Activated CD8-positive, alpha-beta T cell treated with anti-CD3 and anti-CD28 coated beads for 36 hours (primary cell): ENCODE measurements at regions not wholly inside any gene's neighbourhood (a gene's known extent, or its start where the extent isn't known, plus 50 kb on each side); places are given as distances from the start of the nearest gene placed in this dataset.

Experiments used
- ATAC-seq: fragments of 200-7000 bp; cut with Tn5 transposase; one replicate; pipeline ENCODE4 v1.10.0; 2021; ENCODE audit warnings: mild to moderate bottlenecking, moderate library complexity
- CTCF ChIA-PET: fragments of 350-600 bp; sonication (Branson Sonifier 250); formaldehyde crosslinking; loops from one replicate; lab custom pipeline; 2021; ENCODE audit warnings: antibody characterized with exemption; lab: Charles Lee
- POLR2A ChIA-PET: fragments of 350-600 bp; sonication (Branson Sonifier 250); formaldehyde crosslinking; loops from one replicate; lab custom pipeline; 2021; ENCODE audit warnings: antibody characterized with exemption; lab: Charles Lee
- DNase-seq: peaks from one replicate; pipeline ENCODE4 v3.0.0-alpha.2; 2020
- H3K27ac Mint-ChIP-seq: one replicate; pipeline ENCODE4 v1.8.0; 2021; ENCODE audit warnings: mild to moderate bottlenecking, mixed read lengths
- H3K27me3 Mint-ChIP-seq: one replicate; pipeline ENCODE4 v1.8.0; 2021; ENCODE audit warnings: mixed read lengths
- H3K36me3 Mint-ChIP-seq: one replicate; pipeline ENCODE4 v1.8.0; 2021; ENCODE audit warnings: low read depth, mixed read lengths
- H3K4me1 Mint-ChIP-seq: one replicate; pipeline ENCODE4 v1.8.0; 2021; ENCODE audit warnings: low read depth, mixed read lengths
- H3K4me3 Mint-ChIP-seq: one replicate; pipeline ENCODE4 v1.8.0; 2021; ENCODE audit warnings: mild to moderate bottlenecking, moderate library complexity, mixed read lengths
- H3K9me3 Mint-ChIP-seq: one replicate; pipeline ENCODE4 v1.8.0; 2021; ENCODE audit warnings: mixed read lengths
- intact Hi-C: fragments of 100-400 bp; cut with micrococcal nuclease; formaldehyde crosslinking; loops from one replicate; pipeline ENCODE4 v1.10.0; 2022
- TF ChIP-seq, protein P1 (sequence below): fragments of 200-600 bp; IDR thresholded peaks from one replicate; pipeline ENCODE4 v1.8.0; 2022; ENCODE audit warnings: antibody characterized with exemption, mild to moderate bottlenecking

DNA sequence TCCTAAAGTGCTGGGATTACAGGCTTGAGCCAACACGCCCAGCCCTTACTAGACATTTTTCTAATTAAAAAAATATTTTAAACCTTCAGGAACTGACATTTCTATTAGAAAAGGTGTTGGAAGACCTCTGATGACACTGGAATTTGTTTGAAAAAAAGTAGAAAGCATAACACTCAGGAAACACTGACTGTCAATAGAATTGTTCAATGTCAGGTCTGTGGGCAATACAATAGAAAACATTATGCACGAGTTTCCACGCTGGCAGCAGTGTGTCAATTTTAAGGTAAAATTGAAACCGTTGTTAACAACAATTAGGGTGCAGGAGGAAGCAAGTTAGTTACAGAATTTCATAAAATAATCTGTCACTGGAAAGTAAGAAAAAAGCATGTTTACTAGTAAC, 140.7 kb upstream of the KLHL4 start:
- no peaks in the 10 kb centered on the region for H3K4me1 Mint-ChIP-seq
- TF ChIP-seq, protein P1, sequence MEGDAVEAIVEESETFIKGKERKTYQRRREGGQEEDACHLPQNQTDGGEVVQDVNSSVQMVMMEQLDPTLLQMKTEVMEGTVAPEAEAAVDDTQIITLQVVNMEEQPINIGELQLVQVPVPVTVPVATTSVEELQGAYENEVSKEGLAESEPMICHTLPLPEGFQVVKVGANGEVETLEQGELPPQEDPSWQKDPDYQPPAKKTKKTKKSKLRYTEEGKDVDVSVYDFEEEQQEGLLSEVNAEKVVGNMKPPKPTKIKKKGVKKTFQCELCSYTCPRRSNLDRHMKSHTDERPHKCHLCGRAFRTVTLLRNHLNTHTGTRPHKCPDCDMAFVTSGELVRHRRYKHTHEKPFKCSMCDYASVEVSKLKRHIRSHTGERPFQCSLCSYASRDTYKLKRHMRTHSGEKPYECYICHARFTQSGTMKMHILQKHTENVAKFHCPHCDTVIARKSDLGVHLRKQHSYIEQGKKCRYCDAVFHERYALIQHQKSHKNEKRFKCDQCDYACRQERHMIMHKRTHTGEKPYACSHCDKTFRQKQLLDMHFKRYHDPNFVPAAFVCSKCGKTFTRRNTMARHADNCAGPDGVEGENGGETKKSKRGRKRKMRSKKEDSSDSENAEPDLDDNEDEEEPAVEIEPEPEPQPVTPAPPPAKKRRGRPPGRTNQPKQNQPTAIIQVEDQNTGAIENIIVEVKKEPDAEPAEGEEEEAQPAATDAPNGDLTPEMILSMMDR = no peak
- ChIA-PET CTCF (no interaction called here), POLR2A (no interaction called here)
- intact Hi-C loops = no loop called here
- H3K4me3 Mint-ChIP-seq = no peak overlapping the region
- DNase-seq (no peak), ATAC-seq (no peak)
- no peaks in the 10 kb centered on the region for H3K9me3 Mint-ChIP-seq
- H3K27me3 Mint-ChIP-seq = no peaks in the 10 kb centered on the region
- H3K36me3 Mint-ChIP-seq = no peaks in the 10 kb centered on the region
- no peak overlapping the region for H3K27ac Mint-ChIP-seq

DNA sequence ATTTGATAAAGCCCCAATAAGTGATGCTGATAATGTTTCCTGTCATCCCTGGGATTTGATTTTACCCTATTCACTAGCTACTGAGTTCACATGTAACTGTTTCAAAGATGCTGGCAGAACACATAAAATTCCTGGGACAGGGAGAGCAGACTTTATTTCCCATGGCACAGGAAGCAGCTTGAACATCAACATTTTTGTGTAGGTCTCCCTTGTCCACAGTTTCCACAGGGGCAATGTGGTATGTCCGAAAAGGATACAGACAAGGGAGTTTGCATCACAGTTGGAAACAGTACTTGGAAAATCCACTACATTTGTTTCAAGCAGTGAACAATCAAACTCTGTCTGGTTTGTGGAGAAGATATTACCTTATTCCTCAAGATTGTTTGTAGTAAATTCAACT, 129.2 kb upstream of the KLHL4 start:
- Mint-ChIP-seq H3K9me3 (no peaks in the 10 kb centered on the region), H3K36me3 (no peaks in the 10 kb centered on the region), H3K27ac (no peak overlapping the region), H3K27me3 (no peaks in the 10 kb centered on the region), H3K4me1 (no peaks in the 10 kb centered on the region), H3K4me3 (no peak overlapping the region)
- DNase-seq (no peak), ATAC-seq (no peak)
- intact Hi-C loops = no loop called here
- ChIA-PET POLR2A (no interaction called here), CTCF (no interaction called here)
- TF ChIP-seq, protein P1 = no peak

DNA sequence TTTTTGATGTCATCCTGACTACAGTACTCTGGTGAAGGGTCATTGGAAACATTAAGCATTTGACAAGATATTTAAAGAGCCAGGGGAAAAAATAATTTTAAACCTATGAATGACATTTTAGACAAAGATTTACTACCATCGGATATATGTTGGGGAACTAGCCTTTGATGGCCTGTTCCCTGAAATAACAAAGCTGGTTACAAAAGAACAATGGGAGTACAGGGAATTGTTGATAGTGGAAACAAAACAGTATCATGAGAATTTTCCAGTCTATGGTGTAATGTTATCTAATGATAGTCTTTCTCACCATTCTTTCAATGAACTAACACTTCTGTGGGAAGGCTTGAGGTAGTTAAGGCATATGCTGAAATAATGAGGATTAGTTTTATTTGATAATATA, 125.9 kb upstream of the KLHL4 start:
- H3K27ac Mint-ChIP-seq = no peak overlapping the region
- TF ChIP-seq, protein P1 = no peak
- ChIA-PET CTCF (no interaction called here), POLR2A (no interaction called here)
- intact Hi-C loops = no loop called here
- no peaks in the 10 kb centered on the region for H3K27me3 Mint-ChIP-seq
- H3K9me3 Mint-ChIP-seq = peaks cover 3% of the 10 kb centered on the region
- H3K4me1 Mint-ChIP-seq = no peaks in the 10 kb centered on the region
- no peaks in the 10 kb centered on the region for H3K36me3 Mint-ChIP-seq
- DNase-seq = no peak
- no peak for ATAC-seq
- no peak overlapping the region for H3K4me3 Mint-ChIP-seq

DNA sequence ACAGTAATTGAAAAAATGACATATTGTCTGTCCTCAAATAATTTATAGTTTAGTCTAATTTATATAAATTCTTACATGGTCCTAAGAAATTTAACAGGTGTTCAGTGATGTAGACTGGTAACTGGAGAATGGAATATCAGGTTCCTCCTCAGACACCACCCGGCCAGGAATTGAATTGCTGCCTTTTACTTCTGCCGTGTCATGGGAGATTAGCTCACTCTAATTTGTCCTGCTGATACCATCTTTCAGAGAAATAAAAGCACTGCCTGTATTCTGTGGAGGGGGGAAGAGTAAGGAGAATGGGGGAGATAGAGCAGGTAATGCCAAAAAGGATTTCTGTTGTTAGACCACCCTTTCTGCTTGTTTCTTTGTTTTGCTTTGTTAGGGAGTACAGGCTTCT, 125.2 kb upstream of the KLHL4 start:
- ATAC-seq = no peak
- Mint-ChIP-seq H3K27ac (no peak overlapping the region), H3K27me3 (no peaks in the 10 kb centered on the region), H3K9me3 (peaks cover 3% of the 10 kb centered on the region), H3K4me3 (no peak overlapping the region), H3K4me1 (no peaks in the 10 kb centered on the region), H3K36me3 (no peaks in the 10 kb centered on the region)
- ChIA-PET CTCF (no interaction called here), POLR2A (no interaction called here)
- intact Hi-C loops = no loop called here
- no peak for DNase-seq
- TF ChIP-seq, protein P1 = no peak

DNA sequence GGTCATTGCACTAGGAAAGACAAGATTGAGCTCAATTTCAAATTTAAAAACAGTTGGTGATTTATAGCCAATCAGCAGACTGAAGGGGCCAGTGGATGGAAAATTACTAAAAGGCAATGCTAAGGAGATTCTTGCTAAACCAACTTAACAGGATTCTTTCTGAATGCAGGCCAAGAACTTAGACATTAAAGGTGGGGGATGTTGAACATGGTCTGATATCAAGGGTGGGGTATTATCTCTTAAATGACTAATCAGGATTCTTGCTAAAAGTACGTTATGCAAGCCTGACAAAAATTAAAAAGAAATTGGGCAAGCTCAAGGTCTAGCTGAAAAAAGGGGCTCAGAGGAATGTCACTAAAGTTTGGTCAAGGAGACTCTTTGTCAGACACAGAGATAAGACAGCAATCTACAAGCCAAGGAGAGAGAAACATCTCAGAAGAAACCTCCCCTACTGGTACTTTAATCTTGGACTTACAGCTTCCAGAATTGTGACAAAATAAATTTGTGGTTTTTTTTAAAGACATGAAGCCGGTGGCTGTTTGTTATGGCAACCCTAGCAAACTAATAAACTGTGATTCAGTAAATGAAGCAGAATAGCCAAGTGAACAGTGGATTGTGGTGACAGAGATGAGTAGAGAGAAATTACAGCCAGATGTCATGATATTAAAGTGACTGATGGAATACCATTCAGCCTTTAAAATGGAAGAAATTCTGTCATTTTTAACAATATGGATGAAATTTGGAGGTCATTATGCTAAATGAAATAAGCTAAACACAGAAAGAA, 120.3 kb upstream of the KLHL4 start:
- intact Hi-C loops = no loop called here
- ATAC-seq (no peak), DNase-seq (no peak)
- no peak overlapping the region for H3K27ac Mint-ChIP-seq
- H3K4me3 Mint-ChIP-seq = no peak overlapping the region
- ChIA-PET CTCF (no interaction called here), POLR2A (no interaction called here)
- no peaks in the 10 kb centered on the region for H3K4me1 Mint-ChIP-seq
- no peaks in the 10 kb centered on the region for H3K36me3 Mint-ChIP-seq
- TF ChIP-seq, protein P1 = no peak
- peaks cover 3% of the 10 kb centered on the region for H3K9me3 Mint-ChIP-seq
- H3K27me3 Mint-ChIP-seq = no peaks in the 10 kb centered on the region
